Esophagus muscularis mucosa (tissue), 3 donors: ENCODE measurements at regions not wholly inside any gene's neighbourhood (a gene's known extent, or its start where the extent isn't known, plus 50 kb on each side); places are given as distances from the start of the nearest gene placed in this dataset.

Experiments used
- CTCF ChIP-seq, 3 experiments: fragments of 200-600 bp in 2 of 3; fragments of 450-650 bp in 1 of 3; sonication (generic) in 2 of 3; IDR thresholded peaks; one replicate each; pipeline ENCODE4 v1.5.1; 2017 to 2019; ENCODE audit warnings: antibody characterized with exemption in 3 of 3, mild to moderate bottlenecking in 2 of 3, moderate library complexity in 1 of 3
- EP300 ChIP-seq: sonication (generic); formaldehyde crosslinking; IDR thresholded peaks from one replicate; pipeline ENCODE4 v1.6.1; 2017; ENCODE audit warnings: antibody characterized with exemption

- TF ChIP-seq CTCF (IDR thresholded peaks at IDR 0.05), result no peak
- no peak for TF ChIP-seq EP300
Measured at GRCh38 chr2:128474962-128475361, 156.3 kb upstream of the HS6ST1 start.
